Neural crest cell (in vitro differentiated cells): ENCODE measurements at regions not wholly inside any gene's neighbourhood (a gene's known extent, or its start where the extent isn't known, plus 50 kb on each side); places are given as distances from the start of the nearest gene placed in this dataset.

ENCODE experiments used
- DNase-seq: peaks from one replicate; pipeline ENCODE4 v3.0.0; 2021; ENCODE audit warnings: low read depth, mixed read lengths, low spot score
- H3K27ac Mint-ChIP-seq: one replicate; pipeline ENCODE4 v1.8.0; 2021; ENCODE audit warnings: mild to moderate bottlenecking, mixed read lengths; ENCODE audit not compliant: unreplicated experiment
- H3K27me3 Mint-ChIP-seq: 2 replicates; pipeline ENCODE4 v1.8.0; 2021; ENCODE audit warnings: low read depth, mild to moderate bottlenecking, mixed read lengths
- H3K36me3 Mint-ChIP-seq: 2 replicates; pipeline ENCODE4 v1.8.0; 2021; ENCODE audit warnings: low read depth, mild to moderate bottlenecking, mixed read lengths
- H3K4me1 Mint-ChIP-seq: 2 replicates; pipeline ENCODE4 v1.8.0; 2021; ENCODE audit warnings: mixed read lengths
- H3K4me3 Mint-ChIP-seq: one replicate; pipeline ENCODE4 v1.8.0; 2021; ENCODE audit warnings: mild to moderate bottlenecking, mixed read lengths
- H3K9me3 Mint-ChIP-seq: 2 replicates; pipeline ENCODE4 v1.8.0; 2021; ENCODE audit warnings: mixed read lengths
- CTCF ChIP-seq: fragments of 200-600 bp; sonication (generic); conservative IDR thresholded peaks from 2 replicates; pipeline ENCODE4 v1.5.0; 2021; ENCODE audit warnings: antibody characterized with exemption, mild to moderate bottlenecking

- Mint-ChIP-seq H3K4me1 (no peaks in the 10 kb centered on the region), H3K4me3 (no peak overlapping the region), H3K9me3 (no peaks in the 10 kb centered on the region), H3K36me3 (no peaks in the 10 kb centered on the region), H3K27me3 (peaks cover 2% of the 10 kb centered on the region), H3K27ac (no peak overlapping the region)
- no peak for DNase-seq
- TF ChIP-seq CTCF = no peak
Measured at GRCh38 chr2:34005901-34006300, 406.8 kb upstream of the FAM98A start.

- H3K27me3 Mint-ChIP-seq = peaks cover 2% of the 10 kb centered on the region
Measured at GRCh38 chr2:34004936-34005335, 405.8 kb upstream of the FAM98A start.

GRCh38 chr2:34003795-34004194 is 404.7 kb upstream of the FAM98A start:
- H3K27me3 Mint-ChIP-seq = no peaks in the 10 kb centered on the region
- no peak overlapping the region for H3K27ac Mint-ChIP-seq
- no peaks in the 10 kb centered on the region for H3K4me1 Mint-ChIP-seq
- no peaks in the 10 kb centered on the region for H3K36me3 Mint-ChIP-seq
- no peak for DNase-seq
- no peak overlapping the region for H3K4me3 Mint-ChIP-seq
- TF ChIP-seq CTCF = no peak
- no peaks in the 10 kb centered on the region for H3K9me3 Mint-ChIP-seq

More at GRCh38 chr2:34004936-34005335, 405.8 kb upstream of the FAM98A start:
- TF ChIP-seq CTCF = no peak
- no peak for DNase-seq
- Mint-ChIP-seq H3K9me3 (no peaks in the 10 kb centered on the region), H3K27ac (no peak overlapping the region), H3K36me3 (no peaks in the 10 kb centered on the region), H3K4me3 (no peak overlapping the region), H3K4me1 (no peaks in the 10 kb centered on the region)

- TF ChIP-seq CTCF = no peak
- H3K4me1 Mint-ChIP-seq = no peaks in the 10 kb centered on the region
- H3K36me3 Mint-ChIP-seq = peaks cover 3% of the 10 kb centered on the region
- no peak overlapping the region for H3K4me3 Mint-ChIP-seq
- peaks cover 5% of the 10 kb centered on the region for H3K9me3 Mint-ChIP-seq
- no peak overlapping the region for H3K27ac Mint-ChIP-seq
- DNase-seq = no peak
- no peaks in the 10 kb centered on the region for H3K27me3 Mint-ChIP-seq
Measured at GRCh38 chr2:34001557-34001956, 402.5 kb upstream of the FAM98A start.

- Mint-ChIP-seq H3K36me3 (no peaks in the 10 kb centered on the region), H3K9me3 (peaks cover 12% of the 10 kb centered on the region), H3K4me3 (no peak overlapping the region), H3K27ac (no peak overlapping the region), H3K4me1 (no peaks in the 10 kb centered on the region), H3K27me3 (no peaks in the 10 kb centered on the region)
- TF ChIP-seq CTCF = no peak
- no peak for DNase-seq
Measured at GRCh38 chr2:33984131-33984530, 385.0 kb upstream of the FAM98A start.

- no peaks in the 10 kb centered on the region for H3K36me3 Mint-ChIP-seq
- DNase-seq = no peak
- no peak overlapping the region for H3K4me3 Mint-ChIP-seq
- no peaks in the 10 kb centered on the region for H3K27me3 Mint-ChIP-seq
- peaks cover 13% of the 10 kb centered on the region for H3K9me3 Mint-ChIP-seq
- no peaks in the 10 kb centered on the region for H3K4me1 Mint-ChIP-seq
- no peak overlapping the region for H3K27ac Mint-ChIP-seq
- no peak for TF ChIP-seq CTCF
Measured at GRCh38 chr2:33978471-33978870, 379.4 kb upstream of the FAM98A start.
